Femur (tissue), 1 donor: ENCODE measurements at regions not wholly inside any gene's neighbourhood (a gene's known extent, or its start where the extent isn't known, plus 50 kb on each side); places are given as distances from the start of the nearest gene placed in this dataset.
"Not testable (repeated sequence)": the region's sequence is repeated elsewhere in the genome, so short reads cannot be mapped to it uniquely, and the experiment has no call there.

ENCODE experiments used
- DNase-seq: peaks from one replicate; pipeline ENCODE4 v3.0.0-alpha.2; 2017

DNA sequence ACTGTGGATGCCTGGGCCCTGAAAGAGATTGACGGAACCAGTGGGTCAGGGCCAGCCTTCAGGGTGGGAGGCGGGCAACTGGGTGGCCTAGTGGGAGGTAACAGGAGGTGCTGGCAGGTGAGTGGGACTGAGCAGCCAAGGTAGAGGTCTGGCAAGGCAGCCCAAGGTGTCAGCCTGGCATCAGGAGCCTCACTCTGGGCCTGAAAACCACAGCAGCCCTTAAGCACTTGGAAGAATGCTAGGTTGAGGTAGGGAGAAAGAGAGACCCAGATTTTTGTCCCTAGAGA is 315.8 kb upstream of the PRICKLE1 start:
- peak; percentile 25 for DNase-seq

DNA sequence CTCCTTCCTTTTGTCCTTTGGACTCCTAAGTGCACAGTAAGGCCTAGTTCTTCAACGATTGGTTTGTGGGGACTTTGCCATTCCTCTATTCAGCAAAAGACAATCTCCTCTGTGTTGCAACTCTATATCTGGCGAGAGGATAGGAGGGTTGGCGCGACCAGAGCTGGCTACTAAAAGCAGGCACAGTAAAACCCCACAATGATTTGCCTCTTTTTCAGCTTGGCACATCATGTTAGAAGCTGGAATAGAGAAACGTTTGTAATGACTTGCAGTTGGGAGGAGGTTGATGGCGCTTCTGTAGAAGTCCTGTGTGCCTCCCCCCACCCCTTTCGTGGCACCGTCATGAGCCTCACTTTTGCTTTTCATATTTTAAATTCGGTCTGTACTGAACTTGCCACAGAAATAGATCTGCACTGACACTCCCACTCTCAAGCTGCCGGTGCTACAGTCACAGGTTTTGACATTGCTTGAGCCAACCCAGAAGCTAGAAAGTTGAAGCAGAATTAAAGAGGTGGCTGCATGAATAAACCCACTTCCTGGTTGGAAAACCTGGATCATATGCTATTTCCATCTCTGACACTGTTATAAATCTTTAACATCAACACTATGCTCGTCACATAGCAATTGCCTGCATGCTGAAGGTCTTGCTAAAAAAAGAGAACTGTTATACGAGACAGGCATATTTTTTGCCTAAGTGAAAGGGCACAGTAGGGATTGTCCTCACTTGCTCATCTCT is 315.3 kb upstream of the PRICKLE1 start:
- peak; percentile 64 for DNase-seq

DNA sequence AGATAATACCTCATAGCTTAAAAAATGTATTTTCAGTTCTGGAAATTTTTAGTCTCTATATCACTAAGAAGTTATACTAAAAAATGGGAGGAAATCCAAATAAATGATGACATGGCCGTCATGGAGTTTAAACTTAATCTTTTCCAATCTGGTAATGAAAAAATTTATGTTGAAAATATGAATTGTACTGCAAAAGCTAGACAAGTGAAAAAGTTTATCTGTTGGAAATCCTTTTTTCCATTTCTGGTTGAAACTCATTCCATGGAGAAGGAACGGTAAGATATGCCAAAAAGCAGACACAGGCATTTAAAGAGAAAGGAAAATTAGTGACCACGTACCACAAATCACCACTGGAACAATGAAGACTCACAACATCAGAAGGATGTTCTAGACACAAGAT is 314.2 kb upstream of the PRICKLE1 start:
- DNase-seq = no peak

GRCh38 chr12:42902001-42902400 is 312.5 kb upstream of the PRICKLE1 start:
- no peak for DNase-seq

DNA sequence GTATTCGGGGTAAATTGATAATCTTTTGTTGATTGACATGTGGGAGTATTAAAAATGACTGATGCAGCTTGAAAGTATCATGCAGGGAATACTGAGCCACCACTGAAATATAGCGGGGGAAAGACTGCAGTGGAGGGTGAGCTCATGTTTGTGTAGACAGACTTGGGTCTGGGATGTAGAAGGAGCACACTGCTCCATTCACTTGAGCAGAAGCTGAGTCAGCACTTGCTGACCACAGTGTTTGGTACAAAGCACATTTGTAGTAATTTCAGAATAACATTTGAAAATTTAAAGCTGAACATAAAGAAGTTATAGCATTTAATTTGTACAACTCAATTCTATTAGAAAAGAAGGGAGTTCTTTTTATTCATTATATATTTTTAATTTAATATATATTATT is 304.3 kb upstream of the PRICKLE1 start:
- DNase-seq = no peak

DNA sequence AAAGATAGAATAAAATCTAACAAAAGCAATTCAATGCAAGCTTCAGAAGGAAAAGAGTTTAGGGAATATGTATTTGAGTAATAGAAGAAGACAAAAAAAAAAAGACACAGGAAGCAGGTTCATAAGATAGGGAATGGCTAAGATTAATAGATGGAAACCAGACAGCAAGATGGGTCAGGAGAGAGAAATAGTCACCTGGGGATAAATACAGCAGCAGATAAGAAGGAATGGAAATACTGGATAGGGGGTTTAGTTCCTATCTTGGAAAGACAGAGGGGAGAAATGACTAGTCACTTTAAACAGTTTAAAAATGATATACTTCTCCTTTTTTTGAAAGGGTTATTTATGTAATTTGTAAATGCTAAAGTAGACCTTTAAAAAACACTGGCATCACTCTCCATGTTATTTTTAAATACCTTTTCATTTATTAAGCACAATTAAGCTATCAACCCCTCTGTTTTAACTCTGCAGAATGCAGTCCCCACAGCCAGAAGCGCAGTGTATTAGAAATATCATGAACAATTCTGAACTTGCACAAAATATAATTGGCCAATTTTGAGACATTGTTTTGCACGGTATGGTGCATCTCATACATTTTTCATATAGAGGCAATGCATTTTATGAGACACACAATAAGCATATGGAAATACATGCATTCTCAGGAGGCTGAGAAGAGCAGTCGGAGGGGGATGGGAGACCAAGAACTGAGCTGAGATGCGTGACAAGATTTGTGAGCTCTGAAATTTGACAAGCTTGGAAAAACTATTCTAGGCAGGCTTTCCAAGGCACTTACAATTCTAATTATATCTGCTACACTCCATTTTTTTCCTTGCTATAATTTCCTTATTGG is 303.4 kb upstream of the PRICKLE1 start:
- no peak for DNase-seq

GRCh38 chr12:42887657-42888056 is 298.1 kb upstream of the PRICKLE1 start:
- DNase-seq = no peak

GRCh38 chr12:42886160-42886559 is 296.6 kb upstream of the PRICKLE1 start:
- no peak for DNase-seq

DNA sequence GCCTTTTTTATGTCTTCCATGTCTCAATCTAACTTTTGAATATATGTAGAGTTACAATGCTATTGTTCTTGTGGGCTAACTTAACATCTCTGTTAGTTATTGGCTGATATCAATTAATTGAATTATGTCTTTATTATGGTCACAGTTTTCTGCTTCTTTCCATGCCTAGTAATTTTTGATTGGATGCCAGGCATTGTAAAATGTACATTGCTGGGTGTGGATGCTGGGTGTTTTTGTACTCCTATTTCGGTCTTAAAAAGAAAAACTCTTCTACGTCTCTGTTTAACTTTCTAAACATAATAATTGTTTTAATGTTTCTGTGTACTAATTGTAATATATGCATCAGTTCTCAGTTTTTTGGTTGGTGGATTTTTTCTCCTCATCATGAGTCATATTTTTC is 296.1 kb upstream of the PRICKLE1 start:
- no peak for DNase-seq

GRCh38 chr12:42884116-42884515 is 294.6 kb upstream of the PRICKLE1 start:
- no peak for DNase-seq

GRCh38 chr12:42873401-42873800 is 283.9 kb upstream of the PRICKLE1 start:
- no peak for DNase-seq

- no peak for DNase-seq
Observed at GRCh38 chr12:42871816-42872215, 282.3 kb upstream of the PRICKLE1 start.

DNA sequence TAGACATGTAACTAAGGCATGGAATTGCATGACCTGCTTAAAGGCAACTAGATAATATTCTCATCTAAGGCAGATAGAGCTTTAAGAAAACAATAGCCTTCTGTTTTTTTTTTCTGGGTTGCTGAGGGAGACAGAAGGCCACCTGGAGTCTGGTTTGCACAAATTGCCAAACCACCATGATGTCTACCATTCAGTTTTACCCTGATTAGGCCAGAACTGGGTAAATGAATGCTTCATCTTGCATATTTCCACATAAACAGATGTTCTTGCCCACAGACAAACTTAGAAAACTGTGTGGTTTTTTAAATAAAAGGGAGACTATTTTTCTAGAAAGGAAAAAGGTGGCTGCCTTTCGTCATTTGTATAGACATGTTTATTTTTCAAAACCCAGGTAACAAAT is 278.7 kb upstream of the PRICKLE1 start:
- no peak for DNase-seq

GRCh38 chr12:42865282-42865681 is 275.7 kb upstream of the PRICKLE1 start:
- no peak for DNase-seq

GRCh38 chr12:42862055-42862454 is 272.5 kb upstream of the PRICKLE1 start:
- DNase-seq = no peak

DNA sequence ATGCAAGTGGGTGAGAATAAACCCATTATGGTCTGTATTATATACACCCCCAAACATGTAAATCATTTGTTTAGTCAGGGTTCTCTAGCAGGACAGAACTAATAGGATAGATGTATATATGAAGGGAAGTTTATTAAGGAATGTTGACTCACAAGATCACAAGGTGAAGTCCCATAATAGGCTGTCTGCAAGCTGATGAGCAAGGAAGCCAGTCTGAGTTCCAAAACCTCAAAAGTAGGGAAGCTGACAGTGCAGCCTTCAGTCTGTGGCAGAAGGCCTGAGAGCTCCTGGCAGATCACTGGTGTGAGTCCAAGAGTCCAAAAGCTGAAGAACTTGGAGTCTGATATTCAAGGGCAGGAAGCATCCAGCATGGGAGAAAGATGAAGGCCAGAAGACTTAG is 270.8 kb upstream of the PRICKLE1 start:
- DNase-seq = not testable (repeated sequence)

DNA sequence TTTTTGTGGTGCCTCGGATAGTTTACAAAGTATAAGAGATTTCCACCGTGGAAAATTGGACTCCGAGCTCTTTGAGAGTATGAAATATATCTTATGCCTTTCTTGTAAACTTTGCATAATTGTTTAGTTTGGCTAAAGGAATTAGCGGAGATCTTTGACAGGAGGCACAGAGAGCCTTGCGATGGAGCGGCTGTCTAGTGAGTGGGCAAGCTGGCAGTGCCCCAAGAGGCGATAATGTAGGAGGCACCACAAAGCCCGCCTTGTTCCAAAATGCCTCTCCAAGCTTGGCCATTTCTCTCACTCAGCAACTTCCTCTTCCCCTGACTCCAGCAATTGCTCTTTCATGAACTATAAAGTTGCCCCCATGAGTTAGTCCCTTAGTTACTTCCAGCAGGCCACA is 270.1 kb upstream of the PRICKLE1 start:
- DNase-seq = peak; percentile 75

- DNase-seq = no peak
Observed at GRCh38 chr12:42857106-42857505, 267.6 kb upstream of the PRICKLE1 start.

GRCh38 chr12:42855362-42855950 is 265.9 kb upstream of the PRICKLE1 start:
- no peak for DNase-seq

DNA sequence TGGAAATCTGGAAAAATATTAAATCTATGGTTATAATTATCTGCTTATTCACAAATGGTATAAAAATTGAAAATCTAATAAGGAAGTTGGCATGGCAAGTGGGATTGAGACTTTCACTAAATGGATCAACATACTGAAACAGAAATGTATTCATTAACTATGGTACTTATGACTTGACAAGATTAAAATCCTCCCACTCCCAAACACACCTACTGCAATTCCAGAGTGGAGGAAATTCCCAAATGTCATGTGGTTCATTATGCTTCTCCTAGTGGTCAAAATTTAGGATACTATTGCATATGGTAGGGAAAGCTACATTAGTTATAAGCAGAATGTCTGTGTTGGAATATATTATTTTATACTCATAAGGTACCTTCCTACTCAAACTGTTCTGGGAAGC is 265.3 kb upstream of the PRICKLE1 start:
- no peak for DNase-seq

GRCh38 chr12:42854208-42854607 is 264.7 kb upstream of the PRICKLE1 start:
- no peak for DNase-seq

- DNase-seq = no peak
Observed at GRCh38 chr12:42853370-42854140, 264.0 kb upstream of the PRICKLE1 start.

DNA sequence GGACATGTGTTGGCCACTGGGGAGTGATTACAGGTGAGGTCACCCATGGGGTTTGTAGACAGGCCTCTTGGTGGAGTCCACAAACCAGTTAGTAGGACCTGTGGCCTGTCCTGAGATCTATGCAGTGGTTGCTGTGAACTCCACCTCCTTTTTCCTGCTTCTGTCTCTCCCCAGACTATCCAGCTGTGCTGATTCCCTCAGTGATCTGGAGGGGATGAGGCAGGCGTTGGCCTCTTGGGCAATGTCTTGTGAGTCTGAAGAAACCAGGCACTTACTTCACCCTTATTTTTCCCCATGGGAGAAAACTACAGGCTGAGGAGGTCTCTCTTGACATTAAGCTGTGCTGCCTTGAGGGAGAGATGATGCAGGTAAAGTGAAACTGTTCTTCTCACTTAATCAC is 257.2 kb upstream of the PRICKLE1 start:
- no peak for DNase-seq
